HEK293 (cell line): ENCODE measurements at regions not wholly inside any gene's neighbourhood (a gene's known extent, or its start where the extent isn't known, plus 50 kb on each side); places are given as distances from the start of the nearest gene placed in this dataset.

Experiments used
- CTCF ChIA-PET: fragments of 350-600 bp; formaldehyde crosslinking; extraction: SDS; loops from one replicate; lab custom pipeline; 2021; ENCODE audit warnings: antibody characterized with exemption; lab: Yijun Ruan, JAX
- POLR2A ChIA-PET: fragments of 300-600 bp; formaldehyde crosslinking; extraction: SDS; loops from one replicate; lab custom pipeline; 2020; ENCODE audit warnings: antibody characterized with exemption, inconsistent platforms; lab: Yijun Ruan, JAX
- H3K27ac ChIP-seq: fragments of 200-500 bp; sonication (Bioruptor generic); 2 replicates; pipeline ENCODE4 v1.5.1; 2014; ENCODE audit warnings: low read depth, low read length, control low read depth, inconsistent platforms; ENCODE audit errors: extremely low read depth
- H3K36me3 ChIP-seq, 2 experiments: fragments of 200-500 bp in 1 of 2; sonication (Bioruptor generic) in 1 of 2; 1 replicate in 1 of 2; 2 replicates in 1 of 2; pipeline ENCODE4 v1.5.1; 2014 to 2017; ENCODE audit warnings: inconsistent platforms in 2 of 2, low read length in 2 of 2; ENCODE audit not compliant: control insufficient read depth in 2 of 2, insufficient read depth in 1 of 2
- H3K4me1 ChIP-seq: fragments of 200-500 bp; sonication (Bioruptor generic); 2 replicates; pipeline ENCODE4 v1.5.1; 2014; ENCODE audit warnings: mild to moderate bottlenecking, low read length, inconsistent platforms; ENCODE audit not compliant: control insufficient read depth, insufficient read depth
- H3K4me3 ChIP-seq: 2 replicates; pipeline ENCODE4 v1.5.1; 2011; ENCODE audit warnings: low read depth, mild to moderate bottlenecking, control low read depth, low read length, moderate library complexity
- H3K9me3 ChIP-seq: fragments of 200-500 bp; sonication (Bioruptor generic); 2 replicates; pipeline ENCODE4 v1.5.1; 2014; ENCODE audit warnings: low read depth, low read length, inconsistent platforms; ENCODE audit not compliant: control insufficient read depth, insufficient read depth
- HOXC10 ChIP-seq: sonication (generic); formaldehyde crosslinking; IDR thresholded peaks from 2 replicates; pipeline ENCODE4 v1.8.1; 2023; ENCODE audit warnings: mild to moderate bottlenecking, missing genetic modification reagents
- KLF8 ChIP-seq: fragments of 450-650 bp; formaldehyde crosslinking; IDR thresholded peaks from 2 replicates; pipeline ENCODE4 v1.5.1; 2016; ENCODE audit warnings: missing biosample characterization, missing genetic modification characterization
- MEIS1 ChIP-seq: sonication (generic); formaldehyde crosslinking; IDR thresholded peaks from 2 replicates; pipeline ENCODE4 v1.8.1; 2022; ENCODE audit warnings: missing genetic modification reagents, mild to moderate bottlenecking, borderline replicate concordance
- REPIN1 ChIP-seq: fragments of 450-650 bp; formaldehyde crosslinking; IDR thresholded peaks from 2 replicates; pipeline ENCODE4 v1.5.1; 2017; ENCODE audit warnings: missing biosample characterization, missing genetic modification characterization, low read depth
- TCF7L2 ChIP-seq: IDR thresholded peaks from 2 replicates; pipeline ENCODE4 v1.6.1; 2011; ENCODE audit warnings: low read depth, mild to moderate bottlenecking, inconsistent platforms, low read length, moderate library complexity, borderline replicate concordance
- TRIM28 ChIP-seq: IDR thresholded peaks from 2 replicates; pipeline ENCODE4 v1.6.1; 2011; ENCODE audit warnings: low read length, control low read depth, borderline replicate concordance
- ZEB2 ChIP-seq: fragments of 450-650 bp; formaldehyde crosslinking; IDR thresholded peaks from 2 replicates; pipeline ENCODE4 v1.5.1; 2016; ENCODE audit warnings: missing biosample characterization, missing genetic modification characterization
- ZFP41 ChIP-seq: fragments of 450-650 bp; formaldehyde crosslinking; IDR thresholded peaks from 2 replicates; pipeline ENCODE4 v1.5.1; 2016; ENCODE audit warnings: missing biosample characterization, missing genetic modification characterization, borderline replicate concordance
- ZNF114 ChIP-seq: fragments of 450-650 bp; formaldehyde crosslinking; IDR thresholded peaks from 2 replicates; pipeline ENCODE4 v1.5.0; 2017; ENCODE audit warnings: missing biosample characterization, missing genetic modification characterization
- ZNF132 ChIP-seq: fragments of 450-650 bp; formaldehyde crosslinking; IDR thresholded peaks from 2 replicates; pipeline ENCODE4 v1.5.1; 2017; ENCODE audit warnings: missing biosample characterization, missing genetic modification characterization, borderline replicate concordance
- ZNF169 ChIP-seq: fragments of 450-650 bp; formaldehyde crosslinking; IDR thresholded peaks from 2 replicates; pipeline ENCODE4 v1.5.1; 2016; ENCODE audit warnings: missing biosample characterization, missing genetic modification characterization
- ZNF24 ChIP-seq: fragments of 450-650 bp; formaldehyde crosslinking; IDR thresholded peaks from 2 replicates; pipeline ENCODE4 v1.5.1; 2016; ENCODE audit warnings: missing biosample characterization, missing genetic modification characterization
- ZNF311 ChIP-seq: fragments of 450-650 bp; formaldehyde crosslinking; IDR thresholded peaks from 2 replicates; pipeline ENCODE4 v1.5.1; 2017; ENCODE audit warnings: missing biosample characterization, missing genetic modification characterization, borderline replicate concordance
- ZNF354C ChIP-seq: fragments of 450-650 bp; formaldehyde crosslinking; IDR thresholded peaks from 2 replicates; pipeline ENCODE4 v1.5.1; 2016; ENCODE audit warnings: missing biosample characterization, missing genetic modification characterization, low read depth, borderline replicate concordance
- ZNF48 ChIP-seq: fragments of 450-650 bp; formaldehyde crosslinking; IDR thresholded peaks from 2 replicates; pipeline ENCODE4 v1.5.1; 2016; ENCODE audit warnings: missing biosample characterization, missing genetic modification characterization
- ZNF521 ChIP-seq: fragments of 450-650 bp; formaldehyde crosslinking; IDR thresholded peaks from 2 replicates; pipeline ENCODE4 v1.5.1; 2017; ENCODE audit warnings: missing biosample characterization, mild to moderate bottlenecking, missing genetic modification characterization
- ZNF529 ChIP-seq: fragments of 450-650 bp; formaldehyde crosslinking; IDR thresholded peaks from 2 replicates; pipeline ENCODE4 v1.5.1; 2017; ENCODE audit warnings: missing genetic modification characterization, missing biosample characterization; ENCODE audit not compliant: insufficient replicate concordance
- ZNF560 ChIP-seq: fragments of 450-650 bp; formaldehyde crosslinking; IDR thresholded peaks from 2 replicates; pipeline ENCODE4 v1.5.1; 2017; ENCODE audit warnings: missing biosample characterization, missing genetic modification characterization, borderline replicate concordance
- ZNF624 ChIP-seq: fragments of 450-650 bp; formaldehyde crosslinking; IDR thresholded peaks from 2 replicates; pipeline ENCODE4 v1.5.1; 2017; ENCODE audit warnings: missing biosample characterization, missing genetic modification characterization
- ZNF626 ChIP-seq: fragments of 450-650 bp; sonication (Bioruptor Pico); formaldehyde crosslinking; IDR thresholded peaks from 2 replicates; pipeline ENCODE4 v1.5.1; 2018; ENCODE audit warnings: missing biosample characterization, missing genetic modification characterization, inconsistent platforms
- ZNF692 ChIP-seq: fragments of 450-650 bp; formaldehyde crosslinking; IDR thresholded peaks from 2 replicates; pipeline ENCODE4 v1.5.1; 2016; ENCODE audit warnings: missing biosample characterization, missing genetic modification characterization
- ZNF747 ChIP-seq: fragments of 450-650 bp; formaldehyde crosslinking; IDR thresholded peaks from 2 replicates; pipeline ENCODE4 v1.5.1; 2016; ENCODE audit warnings: missing biosample characterization, missing genetic modification characterization
- ZNF76 ChIP-seq: fragments of 450-650 bp; formaldehyde crosslinking; IDR thresholded peaks from 2 replicates; pipeline ENCODE4; 2016; ENCODE audit warnings: low read depth, missing biosample characterization, missing genetic modification characterization, borderline replicate concordance
- ZNF776 ChIP-seq: fragments of 450-650 bp; formaldehyde crosslinking; IDR thresholded peaks from 2 replicates; pipeline ENCODE4 v1.5.0; 2017; ENCODE audit warnings: missing biosample characterization, missing genetic modification characterization, borderline replicate concordance
- ZSCAN5A ChIP-seq: fragments of 450-650 bp; formaldehyde crosslinking; IDR thresholded peaks from 2 replicates; pipeline ENCODE4 v1.5.1; 2016; ENCODE audit warnings: missing biosample characterization, missing genetic modification characterization
- TF ChIP-seq, protein P1 (sequence below): fragments of 450-650 bp; formaldehyde crosslinking; conservative IDR thresholded peaks from 2 replicates; pipeline ENCODE4 v1.5.1; 2016; ENCODE audit warnings: low read depth, missing biosample characterization, missing genetic modification characterization
- TF ChIP-seq, protein P2 (sequence below): fragments of 450-650 bp; formaldehyde crosslinking; IDR thresholded peaks from 2 replicates; pipeline ENCODE4 v1.5.0; 2017; ENCODE audit warnings: missing biosample characterization, missing genetic modification characterization, borderline replicate concordance

DNA sequence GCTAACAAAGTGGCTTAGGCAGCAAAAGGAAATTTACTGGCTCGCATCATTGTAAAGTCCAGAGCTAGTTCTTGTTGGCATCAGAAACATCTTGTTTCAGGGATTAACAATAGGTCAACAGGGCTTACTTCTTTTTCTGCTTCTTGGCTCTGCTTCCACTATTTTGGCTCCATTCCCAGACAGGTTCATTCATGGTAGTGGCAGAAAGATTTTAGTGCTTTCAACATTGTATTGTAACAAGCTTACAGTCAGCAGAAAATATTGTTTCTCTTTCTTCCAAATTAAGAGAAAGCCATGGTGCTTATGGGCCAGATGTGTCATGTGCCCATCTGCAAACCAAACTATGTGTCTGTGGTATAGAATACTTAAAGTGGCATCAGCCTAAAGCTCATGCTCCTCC lies 315.6 kb downstream of the RAB38 start:
- no peak for TF ChIP-seq HOXC10
- TF ChIP-seq ZNF626 (tag by site-specific recombination): no peak
- TF ChIP-seq ZNF114 (tag by site-specific recombination): no peak
- no peak for TF ChIP-seq ZNF624 (tag by site-specific recombination)
- TF ChIP-seq ZNF132: no peak
- no peak for TF ChIP-seq ZNF24
- no peak for TF ChIP-seq ZNF529 (tag by site-specific recombination)
- TF ChIP-seq TRIM28: no peak
- no peak for TF ChIP-seq ZSCAN5A (tag by site-specific recombination)
- TF ChIP-seq ZNF776: no peak
- TF ChIP-seq ZNF560: no peak
- TF ChIP-seq ZNF311 (tag by site-specific recombination): no peak
- TF ChIP-seq, protein P1, sequence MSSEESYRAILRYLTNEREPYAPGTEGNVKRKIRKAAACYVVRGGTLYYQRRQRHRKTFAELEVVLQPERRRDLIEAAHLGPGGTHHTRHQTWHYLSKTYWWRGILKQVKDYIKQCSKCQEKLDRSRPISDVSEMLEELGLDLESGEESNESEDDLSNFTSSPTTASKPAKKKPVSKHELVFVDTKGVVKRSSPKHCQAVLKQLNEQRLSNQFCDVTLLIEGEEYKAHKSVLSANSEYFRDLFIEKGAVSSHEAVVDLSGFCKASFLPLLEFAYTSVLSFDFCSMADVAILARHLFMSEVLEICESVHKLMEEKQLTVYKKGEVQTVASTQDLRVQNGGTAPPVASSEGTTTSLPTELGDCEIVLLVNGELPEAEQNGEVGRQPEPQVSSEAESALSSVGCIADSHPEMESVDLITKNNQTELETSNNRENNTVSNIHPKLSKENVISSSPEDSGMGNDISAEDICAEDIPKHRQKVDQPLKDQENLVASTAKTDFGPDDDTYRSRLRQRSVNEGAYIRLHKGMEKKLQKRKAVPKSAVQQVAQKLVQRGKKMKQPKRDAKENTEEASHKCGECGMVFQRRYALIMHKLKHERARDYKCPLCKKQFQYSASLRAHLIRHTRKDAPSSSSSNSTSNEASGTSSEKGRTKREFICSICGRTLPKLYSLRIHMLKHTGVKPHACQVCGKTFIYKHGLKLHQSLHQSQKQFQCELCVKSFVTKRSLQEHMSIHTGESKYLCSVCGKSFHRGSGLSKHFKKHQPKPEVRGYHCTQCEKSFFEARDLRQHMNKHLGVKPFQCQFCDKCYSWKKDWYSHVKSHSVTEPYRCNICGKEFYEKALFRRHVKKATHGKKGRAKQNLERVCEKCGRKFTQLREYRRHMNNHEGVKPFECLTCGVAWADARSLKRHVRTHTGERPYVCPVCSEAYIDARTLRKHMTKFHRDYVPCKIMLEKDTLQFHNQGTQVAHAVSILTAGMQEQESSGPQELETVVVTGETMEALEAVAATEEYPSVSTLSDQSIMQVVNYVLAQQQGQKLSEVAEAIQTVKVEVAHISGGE (tag by site-specific recombination): no peak
- no peak for TF ChIP-seq ZNF169 (tag by site-specific recombination)
- TF ChIP-seq ZNF747 (tag by site-specific recombination): no peak
- TF ChIP-seq ZNF76 (tag by site-specific recombination): no peak
- TF ChIP-seq ZFP41 (tag by site-specific recombination): no peak
- TF ChIP-seq ZEB2 (tag by site-specific recombination): no peak
- TF ChIP-seq ZNF48 (tag by site-specific recombination): no peak
- TF ChIP-seq, protein P2, sequence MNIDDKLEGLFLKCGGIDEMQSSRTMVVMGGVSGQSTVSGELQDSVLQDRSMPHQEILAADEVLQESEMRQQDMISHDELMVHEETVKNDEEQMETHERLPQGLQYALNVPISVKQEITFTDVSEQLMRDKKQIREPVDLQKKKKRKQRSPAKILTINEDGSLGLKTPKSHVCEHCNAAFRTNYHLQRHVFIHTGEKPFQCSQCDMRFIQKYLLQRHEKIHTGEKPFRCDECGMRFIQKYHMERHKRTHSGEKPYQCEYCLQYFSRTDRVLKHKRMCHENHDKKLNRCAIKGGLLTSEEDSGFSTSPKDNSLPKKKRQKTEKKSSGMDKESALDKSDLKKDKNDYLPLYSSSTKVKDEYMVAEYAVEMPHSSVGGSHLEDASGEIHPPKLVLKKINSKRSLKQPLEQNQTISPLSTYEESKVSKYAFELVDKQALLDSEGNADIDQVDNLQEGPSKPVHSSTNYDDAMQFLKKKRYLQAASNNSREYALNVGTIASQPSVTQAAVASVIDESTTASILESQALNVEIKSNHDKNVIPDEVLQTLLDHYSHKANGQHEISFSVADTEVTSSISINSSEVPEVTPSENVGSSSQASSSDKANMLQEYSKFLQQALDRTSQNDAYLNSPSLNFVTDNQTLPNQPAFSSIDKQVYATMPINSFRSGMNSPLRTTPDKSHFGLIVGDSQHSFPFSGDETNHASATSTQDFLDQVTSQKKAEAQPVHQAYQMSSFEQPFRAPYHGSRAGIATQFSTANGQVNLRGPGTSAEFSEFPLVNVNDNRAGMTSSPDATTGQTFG (tag by site-specific recombination): no peak
- Histone ChIP-seq H3K4me3 (no peak overlapping the region), H3K36me3 (no peaks in the 10 kb centered on the region), H3K4me1 (no peaks in the 10 kb centered on the region), H3K27ac (no peak overlapping the region), H3K9me3 (no peaks in the 10 kb centered on the region)
- POLR2A ChIA-PET: no interaction called here
- CTCF ChIA-PET: interaction anchor here (0.6 kb wide), 1 partner anchor 458 kb away, joined by 5 read pairs; no protein-coding TSS in a partner anchor

- CTCF ChIA-PET: no interaction called here
- Histone ChIP-seq H3K4me3 (no peak overlapping the region), H3K4me1 (no peaks in the 10 kb centered on the region), H3K27ac (no peak overlapping the region), H3K36me3 (no peaks in the 10 kb centered on the region), H3K9me3 (no peaks in the 10 kb centered on the region)
- POLR2A ChIA-PET: no interaction called here
- TF ChIP-seq ZNF354C (tag by site-specific recombination) (no peak), REPIN1 (no peak), ZNF521 (tag by site-specific recombination) (no peak), MEIS1 (CRISPR knock-in tag) (no peak), KLF8 (tag by site-specific recombination) (no peak), TCF7L2 (no peak), ZNF747 (tag by site-specific recombination) (no peak), ZNF692 (no peak)
These were observed 323.4 kb downstream of the RAB38 start for GRCh38 chr11:87851827-87852226.
